Hepatocyte (in vitro differentiated cells): ENCODE measurements at regions not wholly inside any gene's neighbourhood (a gene's known extent, or its start where the extent isn't known, plus 50 kb on each side); places are given as distances from the start of the nearest gene placed in this dataset.

Experiments
- EZH2 ChIP-seq: fragments of 200-600 bp; sonication (generic); IDR thresholded peaks from 2 replicates; pipeline ENCODE4 v1.6.1; 2016; ENCODE audit warnings: antibody characterized with exemption, mild to moderate bottlenecking, borderline replicate concordance
- EZH2phosphoT487 ChIP-seq: fragments of 200-600 bp; sonication (generic); IDR thresholded peaks from one replicate; pipeline ENCODE4 v1.6.1; 2018; ENCODE audit warnings: antibody characterized with exemption, mild to moderate bottlenecking, low read depth, moderate library complexity; ENCODE audit not compliant: unreplicated experiment, severe bottlenecking
- TF ChIP-seq, protein P1 (sequence below): fragments of 200-600 bp; sonication (generic); IDR thresholded peaks from 2 replicates; pipeline ENCODE4 v1.5.1; 2016; ENCODE audit warnings: antibody characterized with exemption, mild to moderate bottlenecking; ENCODE audit not compliant: poor library complexity

DNA sequence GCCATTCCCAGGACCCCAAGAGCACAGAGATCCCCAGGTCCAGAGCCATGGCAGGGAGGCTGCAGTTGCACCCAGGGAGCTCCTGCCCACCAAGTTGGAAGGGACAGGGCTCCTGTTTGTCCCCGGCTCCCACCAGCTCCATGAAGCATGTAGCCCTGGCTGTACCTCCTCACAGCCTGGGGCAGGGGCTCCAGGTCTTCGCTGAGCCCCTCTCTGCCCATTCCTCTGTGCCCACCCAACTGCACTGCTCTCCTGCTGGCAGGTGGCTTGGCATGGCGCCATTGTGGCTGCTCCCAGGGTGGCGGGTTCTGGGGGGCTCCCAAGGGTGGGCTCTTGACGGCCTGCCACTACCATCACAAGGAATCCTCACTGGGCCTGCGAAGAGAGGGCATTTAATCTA, 197.5 kb upstream of the DAB2 start:
- TF ChIP-seq, protein P1, sequence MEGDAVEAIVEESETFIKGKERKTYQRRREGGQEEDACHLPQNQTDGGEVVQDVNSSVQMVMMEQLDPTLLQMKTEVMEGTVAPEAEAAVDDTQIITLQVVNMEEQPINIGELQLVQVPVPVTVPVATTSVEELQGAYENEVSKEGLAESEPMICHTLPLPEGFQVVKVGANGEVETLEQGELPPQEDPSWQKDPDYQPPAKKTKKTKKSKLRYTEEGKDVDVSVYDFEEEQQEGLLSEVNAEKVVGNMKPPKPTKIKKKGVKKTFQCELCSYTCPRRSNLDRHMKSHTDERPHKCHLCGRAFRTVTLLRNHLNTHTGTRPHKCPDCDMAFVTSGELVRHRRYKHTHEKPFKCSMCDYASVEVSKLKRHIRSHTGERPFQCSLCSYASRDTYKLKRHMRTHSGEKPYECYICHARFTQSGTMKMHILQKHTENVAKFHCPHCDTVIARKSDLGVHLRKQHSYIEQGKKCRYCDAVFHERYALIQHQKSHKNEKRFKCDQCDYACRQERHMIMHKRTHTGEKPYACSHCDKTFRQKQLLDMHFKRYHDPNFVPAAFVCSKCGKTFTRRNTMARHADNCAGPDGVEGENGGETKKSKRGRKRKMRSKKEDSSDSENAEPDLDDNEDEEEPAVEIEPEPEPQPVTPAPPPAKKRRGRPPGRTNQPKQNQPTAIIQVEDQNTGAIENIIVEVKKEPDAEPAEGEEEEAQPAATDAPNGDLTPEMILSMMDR, result no peak
- TF ChIP-seq EZH2phosphoT487, result no peak
- no peak for TF ChIP-seq EZH2
